AG04449 (cell line): ENCODE measurements at regions not wholly inside any gene's neighbourhood (a gene's known extent, or its start where the extent isn't known, plus 50 kb on each side); places are given as distances from the start of the nearest gene placed in this dataset.

Source experiments
- CTCF ChIA-PET: fragments of 350-600 bp; formaldehyde crosslinking; extraction: SDS; loops from one replicate; lab custom pipeline; 2021; ENCODE audit warnings: antibody characterized with exemption; lab: Yijun Ruan, JAX
- POLR2A ChIA-PET: fragments of 400-600, 350-600 bp; formaldehyde crosslinking; extraction: SDS; loops from one replicate; lab custom pipeline; 2020; ENCODE audit warnings: antibody characterized with exemption, inconsistent platforms; lab: Yijun Ruan, JAX
- DNase-seq: peaks from one replicate; pipeline ENCODE4 v3.0.0-alpha.2; 2010; ENCODE audit warnings: low read depth, low spot score
- H3K4me3 ChIP-seq: 2 replicates; pipeline ENCODE4 v1.5.1; 2011; ENCODE audit warnings: low read depth, mild to moderate bottlenecking, control low read depth, low read length
- TF ChIP-seq, protein P1 (sequence below): IDR thresholded peaks from one replicate; pipeline ENCODE4 v1.5.1; 2011; ENCODE audit warnings: mild to moderate bottlenecking, moderate library complexity, low read length, control low read depth, inconsistent platforms; ENCODE audit not compliant: insufficient read depth; ENCODE audit errors: missing control alignments

DNA sequence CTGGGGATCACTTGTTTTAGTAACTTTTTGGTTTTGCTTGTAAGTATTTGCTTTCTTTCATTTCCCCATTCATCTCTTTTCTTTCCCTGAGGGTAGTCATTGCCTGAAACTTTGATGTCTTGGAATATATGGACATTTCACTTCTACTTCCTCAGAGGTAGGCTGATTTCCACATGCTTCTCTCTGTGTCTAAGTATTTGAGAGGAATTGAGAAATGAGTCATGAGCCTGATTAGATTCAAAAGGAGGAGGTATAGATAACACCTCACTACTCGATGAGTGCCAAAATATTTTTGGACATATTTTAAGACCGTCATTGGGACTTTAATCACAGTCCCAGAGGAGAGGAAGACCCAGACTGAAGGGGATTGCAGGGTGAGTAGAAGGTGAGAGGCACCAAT lies 480.1 kb upstream of the SGO1 start:
- no peak overlapping the region for H3K4me3 ChIP-seq
- no peak for DNase-seq
- ChIA-PET POLR2A (no interaction called here), CTCF (no interaction called here)
- TF ChIP-seq, protein P1, sequence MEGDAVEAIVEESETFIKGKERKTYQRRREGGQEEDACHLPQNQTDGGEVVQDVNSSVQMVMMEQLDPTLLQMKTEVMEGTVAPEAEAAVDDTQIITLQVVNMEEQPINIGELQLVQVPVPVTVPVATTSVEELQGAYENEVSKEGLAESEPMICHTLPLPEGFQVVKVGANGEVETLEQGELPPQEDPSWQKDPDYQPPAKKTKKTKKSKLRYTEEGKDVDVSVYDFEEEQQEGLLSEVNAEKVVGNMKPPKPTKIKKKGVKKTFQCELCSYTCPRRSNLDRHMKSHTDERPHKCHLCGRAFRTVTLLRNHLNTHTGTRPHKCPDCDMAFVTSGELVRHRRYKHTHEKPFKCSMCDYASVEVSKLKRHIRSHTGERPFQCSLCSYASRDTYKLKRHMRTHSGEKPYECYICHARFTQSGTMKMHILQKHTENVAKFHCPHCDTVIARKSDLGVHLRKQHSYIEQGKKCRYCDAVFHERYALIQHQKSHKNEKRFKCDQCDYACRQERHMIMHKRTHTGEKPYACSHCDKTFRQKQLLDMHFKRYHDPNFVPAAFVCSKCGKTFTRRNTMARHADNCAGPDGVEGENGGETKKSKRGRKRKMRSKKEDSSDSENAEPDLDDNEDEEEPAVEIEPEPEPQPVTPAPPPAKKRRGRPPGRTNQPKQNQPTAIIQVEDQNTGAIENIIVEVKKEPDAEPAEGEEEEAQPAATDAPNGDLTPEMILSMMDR, result no peak

DNA sequence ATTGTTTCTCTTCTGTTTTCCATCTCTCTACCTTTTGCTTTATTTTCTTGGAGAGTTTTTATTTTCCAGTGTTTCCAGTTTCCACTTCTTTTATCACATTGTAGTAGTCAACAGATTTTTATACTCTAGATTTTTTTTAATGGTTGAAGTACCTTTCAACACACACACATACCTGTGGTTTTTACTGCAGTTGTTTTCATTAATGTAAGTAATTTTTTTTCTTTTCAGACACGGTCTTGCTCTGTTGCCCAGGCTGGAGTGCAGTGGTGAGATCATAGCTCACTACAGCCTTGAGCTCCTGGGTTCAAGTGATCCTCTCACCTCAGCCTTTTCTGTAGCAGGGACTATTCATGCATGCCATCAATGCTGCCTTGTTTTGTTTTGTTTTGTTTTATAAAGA lies 472.5 kb upstream of the SGO1 start:
- TF ChIP-seq, protein P1, result no peak
- CTCF ChIA-PET, result no interaction called here
- POLR2A ChIA-PET, result no interaction called here

DNA sequence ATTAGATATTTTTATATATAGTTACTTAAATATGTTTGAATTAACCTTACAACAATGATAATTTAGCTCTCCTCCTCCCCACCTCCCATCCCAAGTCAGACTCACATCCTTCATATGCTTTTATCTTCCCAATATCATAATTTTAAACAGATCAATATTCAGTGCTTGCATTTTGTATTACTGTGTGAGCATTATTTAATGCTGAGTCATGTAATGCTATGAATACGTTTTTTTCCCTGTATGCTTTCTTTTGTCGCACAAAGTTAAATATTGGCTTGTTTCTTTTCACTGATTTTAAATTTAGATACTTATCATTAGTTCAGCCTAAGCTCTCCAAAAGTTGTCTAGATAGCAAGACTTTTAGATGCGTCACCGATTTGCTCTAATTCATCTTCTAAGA lies 471.6 kb upstream of the SGO1 start:
- ChIA-PET POLR2A (no interaction called here), CTCF (no interaction called here)
- TF ChIP-seq, protein P1, result no peak
- no peak overlapping the region for H3K4me3 ChIP-seq
- no peak for DNase-seq

More for the DNA sequence above, 472.5 kb upstream of the SGO1 start:
- H3K4me3 ChIP-seq, result no peak overlapping the region
- no peak for DNase-seq

DNA sequence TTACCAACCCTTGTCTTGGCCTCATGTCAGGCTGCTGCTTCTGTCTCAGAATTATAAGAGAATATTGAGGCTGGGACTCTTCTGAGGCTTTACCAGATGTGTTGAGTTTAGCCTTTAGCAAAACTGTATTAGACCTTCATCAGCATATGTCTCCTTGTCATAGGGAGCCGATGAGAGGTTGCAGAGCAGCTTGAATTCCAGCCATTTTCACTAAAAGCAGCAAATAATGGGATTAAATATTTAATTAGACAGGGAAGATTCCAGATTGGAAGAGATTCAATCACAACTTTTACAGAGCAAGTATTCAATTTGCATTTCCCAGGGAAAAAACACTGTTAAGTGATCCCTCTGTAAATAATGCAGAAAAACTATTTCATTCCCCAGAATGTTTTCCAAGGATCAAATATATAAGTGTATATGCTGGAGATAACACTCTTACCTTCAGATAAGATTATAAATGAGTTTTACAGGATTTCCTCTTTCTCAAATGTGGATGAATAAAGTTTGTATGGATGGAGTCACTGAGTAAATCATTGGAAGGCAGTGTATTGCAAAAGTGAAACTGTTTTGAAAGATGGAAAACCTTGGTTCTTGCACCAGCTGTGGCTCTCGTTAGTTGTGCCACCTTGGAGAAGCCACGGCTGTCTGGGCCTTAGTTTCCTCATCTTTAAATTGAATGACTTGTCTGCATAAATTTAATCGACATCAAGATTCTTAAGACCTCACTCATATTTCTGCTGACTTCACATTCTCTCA lies 466.4 kb upstream of the SGO1 start:
- ChIA-PET POLR2A (no interaction called here), CTCF (no interaction called here)
- TF ChIP-seq, protein P1, result no peak
- DNase-seq, result no peak
- H3K4me3 ChIP-seq, result no peak overlapping the region

DNA sequence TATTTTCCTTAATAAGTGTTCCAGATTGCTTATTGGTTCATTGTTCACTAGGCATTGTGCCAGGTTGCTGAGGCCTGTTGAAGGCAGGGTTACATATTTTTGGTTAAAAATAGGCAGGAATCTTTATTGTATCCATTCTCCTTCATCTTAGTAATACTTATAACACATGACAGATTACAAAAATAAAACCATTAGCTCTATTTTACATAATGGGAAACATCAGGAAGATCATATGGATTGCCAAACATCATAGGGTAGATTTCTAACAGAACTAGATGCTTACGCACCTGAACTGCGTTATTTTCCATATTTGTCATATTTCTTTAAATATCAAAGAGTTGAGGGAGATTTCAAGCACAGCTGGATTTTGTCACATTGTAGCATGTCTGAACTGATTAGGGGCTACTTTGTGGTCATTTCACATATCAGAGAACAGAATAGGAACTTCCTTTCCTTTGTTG lies 462.9 kb upstream of the SGO1 start:
- no peak for DNase-seq
- H3K4me3 ChIP-seq, result no peak overlapping the region
- POLR2A ChIA-PET, result interaction anchor here (0.7 kb wide), 1 partner anchor 20 kb away, joined by 3 read pairs; no protein-coding TSS in a partner anchor
- CTCF ChIA-PET, result interaction anchor here (1.3 to 1.6 kb wide), 2 partner anchors 21 to 137 kb away, joined by 3 to 4 read pairs; no protein-coding TSS in a partner anchor
- TF ChIP-seq, protein P1, result no peak

DNA sequence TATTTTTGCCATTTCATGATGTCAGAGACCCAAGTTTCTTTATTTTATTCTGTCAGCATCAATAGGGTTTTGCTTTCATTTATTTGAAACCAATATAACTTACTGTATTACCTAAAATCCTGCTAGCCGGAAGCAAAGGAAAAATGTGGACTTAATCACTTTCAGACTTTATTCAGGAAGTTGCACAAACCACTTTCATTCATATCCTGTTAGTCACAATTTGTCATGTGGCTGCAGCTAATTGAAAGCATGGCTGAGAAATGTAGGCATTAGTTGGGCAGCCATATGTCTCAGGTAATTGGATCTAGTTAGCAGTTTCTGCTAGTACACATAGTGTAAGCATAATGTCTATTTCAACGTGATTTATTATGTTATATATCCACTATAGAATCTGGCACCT lies 462.3 kb upstream of the SGO1 start:
- DNase-seq, result peak; percentile 72
- ChIA-PET CTCF (interaction anchor here (1.3 to 1.6 kb wide), 2 partner anchors 21 to 136 kb away, joined by 3 to 4 read pairs; no protein-coding TSS in a partner anchor), POLR2A (interaction anchor here (0.7 kb wide), 1 partner anchor 21 kb away, joined by 3 read pairs; no protein-coding TSS in a partner anchor)
- H3K4me3 ChIP-seq, result no peak overlapping the region
- TF ChIP-seq, protein P1, result no peak
